ENCODE measurements at regions not wholly inside any gene's neighbourhood (a gene's known extent, or its start where the extent isn't known, plus 50 kb on each side); places are given as distances from the start of the nearest gene placed in this dataset.

- CTCF ChIA-PET: no interaction called here
- intact Hi-C loops (cut with micrococcal nuclease): no loop called here
- H3K27me3 Mint-ChIP-seq: peaks cover 11% of the 10 kb centered on the region
- H3K4me1 Mint-ChIP-seq: no peaks in the 10 kb centered on the region
- no peak for DNase-seq
- no peaks in the 10 kb centered on the region for H3K36me3 Mint-ChIP-seq (ENCODE audit: low read depth)
- no peak for ATAC-seq (ENCODE audit: low read depth)
- POLR2A ChIA-PET: no interaction called here
- H3K27ac Mint-ChIP-seq: no peak overlapping the region
- TF ChIP-seq CTCF (IDR thresholded peaks at IDR 0.05): no peak
- peaks cover 3% of the 10 kb centered on the region for H3K9me3 Mint-ChIP-seq
- no peak overlapping the region for H3K4me3 Mint-ChIP-seq
These were observed 77.8 kb downstream of the TEX36 start for GRCh38 chr10:125605167-125605566.

GRCh38 chr10:125602825-125603224 is 80.1 kb downstream of the TEX36 start:
- peaks cover 11% of the 10 kb centered on the region for H3K27me3 Mint-ChIP-seq
- no peak for ATAC-seq (ENCODE audit: low read depth)
- ChIA-PET POLR2A (no interaction called here), CTCF (no interaction called here)
- intact Hi-C loops (cut with micrococcal nuclease): no loop called here
- H3K9me3 Mint-ChIP-seq: peaks cover 3% of the 10 kb centered on the region
- DNase-seq: no peak
- TF ChIP-seq CTCF (IDR thresholded peaks at IDR 0.05): no peak
- no peaks in the 10 kb centered on the region for H3K36me3 Mint-ChIP-seq (ENCODE audit: low read depth)
- no peaks in the 10 kb centered on the region for H3K4me1 Mint-ChIP-seq
- no peak overlapping the region for H3K4me3 Mint-ChIP-seq
- H3K27ac Mint-ChIP-seq: no peak overlapping the region

- Mint-ChIP-seq H3K27ac (no peak overlapping the region), H3K9me3 (peaks cover 16% of the 10 kb centered on the region), H3K36me3 (ENCODE audit: low read depth) (no peaks in the 10 kb centered on the region), H3K4me1 (no peaks in the 10 kb centered on the region), H3K4me3 (no peak overlapping the region), H3K27me3 (peaks cover 2% of the 10 kb centered on the region)
- DNase-seq: no peak
- TF ChIP-seq CTCF (IDR thresholded peaks at IDR 0.05): no peak
- intact Hi-C loops (cut with micrococcal nuclease): no loop called here
- POLR2A ChIA-PET: no interaction called here
- CTCF ChIA-PET: no interaction called here
- ATAC-seq (ENCODE audit: low read depth): no peak
These were observed 83.8 kb downstream of the TEX36 start for GRCh38 chr10:125599194-125599593.

- H3K4me1 Mint-ChIP-seq: no peaks in the 10 kb centered on the region
- no peak overlapping the region for H3K27ac Mint-ChIP-seq
- intact Hi-C loops (cut with micrococcal nuclease): no loop called here
- ATAC-seq (ENCODE audit: low read depth): no peak
- DNase-seq: no peak
- no peak overlapping the region for H3K4me3 Mint-ChIP-seq
- TF ChIP-seq CTCF (IDR thresholded peaks at IDR 0.05): no peak
- H3K36me3 Mint-ChIP-seq (ENCODE audit: low read depth): no peaks in the 10 kb centered on the region
- no peaks in the 10 kb centered on the region for H3K27me3 Mint-ChIP-seq
- CTCF ChIA-PET: no interaction called here
- peaks cover 16% of the 10 kb centered on the region for H3K9me3 Mint-ChIP-seq
- POLR2A ChIA-PET: no interaction called here
These were observed 87.1 kb downstream of the TEX36 start for GRCh38 chr10:125595911-125596310.

GRCh38 chr10:125593644-125594043 is 89.3 kb downstream of the TEX36 start:
- peaks cover 2% of the 10 kb centered on the region for H3K27me3 Mint-ChIP-seq
- DNase-seq (no peak), ATAC-seq (ENCODE audit: low read depth) (no peak)
- H3K27ac Mint-ChIP-seq: no peak overlapping the region
- CTCF ChIA-PET: no interaction called here
- no peak overlapping the region for H3K4me3 Mint-ChIP-seq
- intact Hi-C loops (cut with micrococcal nuclease): no loop called here
- H3K4me1 Mint-ChIP-seq: no peaks in the 10 kb centered on the region
- H3K9me3 Mint-ChIP-seq: peaks cover 13% of the 10 kb centered on the region
- H3K36me3 Mint-ChIP-seq (ENCODE audit: low read depth): no peaks in the 10 kb centered on the region
- TF ChIP-seq CTCF (IDR thresholded peaks at IDR 0.05): no peak
- POLR2A ChIA-PET: no interaction called here
